ENCODE measurements at regions not wholly inside any gene's neighbourhood (a gene's known extent, or its start where the extent isn't known, plus 50 kb on each side); places are given as distances from the start of the nearest gene placed in this dataset.

DNA sequence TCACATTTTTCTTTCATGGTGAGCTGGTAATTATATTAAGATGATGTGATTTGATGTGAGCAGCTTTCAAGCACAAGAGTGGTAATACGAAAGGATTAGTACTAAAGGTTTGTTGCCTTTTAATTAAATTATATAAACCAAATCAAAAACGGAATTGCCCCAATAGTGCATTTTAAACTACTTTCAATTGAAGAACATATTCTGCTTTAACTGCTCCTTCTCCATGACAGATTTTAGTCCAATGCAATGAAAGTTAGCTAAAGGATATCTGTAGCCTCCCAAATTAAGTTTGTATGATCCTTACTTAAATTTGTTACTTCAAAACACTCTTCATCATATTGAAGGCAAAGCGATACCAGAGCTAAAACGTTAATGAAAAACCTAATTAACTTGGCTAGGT lies 447.1 kb upstream of the AMOT start:
- no peak for TF ChIP-seq SMC3 (conservative IDR thresholded peaks at IDR 0.05; ENCODE audit: poor library complexity)
- TF ChIP-seq RAD21 (conservative IDR thresholded peaks at IDR 0.05): no peak
- no peak for TF ChIP-seq EP300 (conservative IDR thresholded peaks at IDR 0.05; ENCODE audit: poor library complexity, severe bottlenecking)
- TF ChIP-seq MXI1 (conservative IDR thresholded peaks at IDR 0.05; ENCODE audit: poor library complexity, severe bottlenecking): no peak
- H3K27me3 ChIP-seq (ENCODE audit: insufficient read depth, low read depth, low read length): no peaks in the 10 kb centered on the region
- no peak overlapping the region for H3K27ac ChIP-seq (ENCODE audit: low read length)
- no peaks in the 10 kb centered on the region for H3K9me3 ChIP-seq (ENCODE audit: low read length)
- H3K36me3 ChIP-seq (ENCODE audit: insufficient read depth, low read length): no peaks in the 10 kb centered on the region
- no peaks in the 10 kb centered on the region for H4K20me1 ChIP-seq (ENCODE audit: insufficient read depth)
- no peak overlapping the region for H2AFZ ChIP-seq (ENCODE audit: low read depth, low read length)
- no peak overlapping the region for H3K4me2 ChIP-seq (ENCODE audit: low read length)
- no peak overlapping the region for H3K4me3 ChIP-seq (ENCODE audit: low read length)
- no peaks in the 10 kb centered on the region for H3K79me2 ChIP-seq (replicated peaks; ENCODE audit: insufficient read depth, low read length)
- no peaks in the 10 kb centered on the region for H3K9me2 ChIP-seq (ENCODE audit: insufficient read depth, low read length)
- H3F3A ChIP-seq (ENCODE audit: insufficient read depth, low read length, poor library complexity, severe bottlenecking): no peaks in the 10 kb centered on the region
- no peak overlapping the region for H3K9ac ChIP-seq (ENCODE audit: low read length)

DNA sequence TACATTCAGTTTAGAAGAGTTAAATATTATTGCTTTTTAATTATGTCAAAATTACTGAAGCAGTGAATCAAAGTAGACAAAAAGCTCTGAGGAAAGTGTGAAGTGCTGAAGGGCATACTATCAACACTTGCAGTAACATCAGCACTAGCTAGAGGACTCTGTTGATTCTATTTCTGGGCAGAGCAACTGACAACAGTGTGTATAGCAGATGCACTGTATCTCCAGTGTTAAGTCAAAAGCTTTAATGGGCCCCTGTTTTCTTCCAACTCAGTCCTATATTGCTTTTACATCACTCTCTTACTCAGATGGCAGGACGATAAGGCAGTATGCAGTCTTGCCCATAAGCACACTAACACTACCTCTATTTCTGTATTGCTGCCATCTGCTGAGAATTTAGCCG lies 435.2 kb upstream of the AMOT start:
- Histone ChIP-seq H3K4me3 (ENCODE audit: low read length) (no peak overlapping the region), H3K4me2 (ENCODE audit: low read length) (no peak overlapping the region), H4K20me1 (ENCODE audit: insufficient read depth) (no peaks in the 10 kb centered on the region), H3K9ac (ENCODE audit: low read length) (no peak overlapping the region), H3K9me3 (ENCODE audit: low read length) (no peaks in the 10 kb centered on the region), H2AFZ (ENCODE audit: low read depth, low read length) (no peak overlapping the region), H3K36me3 (ENCODE audit: insufficient read depth, low read length) (no peaks in the 10 kb centered on the region), H3F3A (ENCODE audit: insufficient read depth, low read length, poor library complexity, severe bottlenecking) (no peaks in the 10 kb centered on the region), H3K27me3 (ENCODE audit: insufficient read depth, low read depth, low read length) (no peaks in the 10 kb centered on the region), H3K79me2 (replicated peaks; ENCODE audit: insufficient read depth, low read length) (no peaks in the 10 kb centered on the region), H3K9me2 (ENCODE audit: insufficient read depth, low read length) (no peaks in the 10 kb centered on the region), H3K27ac (ENCODE audit: low read length) (no peak overlapping the region)
- TF ChIP-seq SMC3 (conservative IDR thresholded peaks at IDR 0.05; ENCODE audit: poor library complexity) (no peak), POLR2AphosphoS5 (IDR thresholded peaks at IDR 0.05) (no peak), EZH2 (IDR thresholded peaks at IDR 0.05; ENCODE audit: borderline replicate concordance, insufficient read depth, low read length, poor library complexity, severe bottlenecking) (no peak), RAD21 (conservative IDR thresholded peaks at IDR 0.05) (no peak), MXI1 (conservative IDR thresholded peaks at IDR 0.05; ENCODE audit: poor library complexity, severe bottlenecking) (no peak), TAF1 (IDR thresholded peaks at IDR 0.05; ENCODE audit: low read depth) (no peak), EP300 (conservative IDR thresholded peaks at IDR 0.05; ENCODE audit: poor library complexity, severe bottlenecking) (no peak)
- TF ChIP-seq, protein P1, sequence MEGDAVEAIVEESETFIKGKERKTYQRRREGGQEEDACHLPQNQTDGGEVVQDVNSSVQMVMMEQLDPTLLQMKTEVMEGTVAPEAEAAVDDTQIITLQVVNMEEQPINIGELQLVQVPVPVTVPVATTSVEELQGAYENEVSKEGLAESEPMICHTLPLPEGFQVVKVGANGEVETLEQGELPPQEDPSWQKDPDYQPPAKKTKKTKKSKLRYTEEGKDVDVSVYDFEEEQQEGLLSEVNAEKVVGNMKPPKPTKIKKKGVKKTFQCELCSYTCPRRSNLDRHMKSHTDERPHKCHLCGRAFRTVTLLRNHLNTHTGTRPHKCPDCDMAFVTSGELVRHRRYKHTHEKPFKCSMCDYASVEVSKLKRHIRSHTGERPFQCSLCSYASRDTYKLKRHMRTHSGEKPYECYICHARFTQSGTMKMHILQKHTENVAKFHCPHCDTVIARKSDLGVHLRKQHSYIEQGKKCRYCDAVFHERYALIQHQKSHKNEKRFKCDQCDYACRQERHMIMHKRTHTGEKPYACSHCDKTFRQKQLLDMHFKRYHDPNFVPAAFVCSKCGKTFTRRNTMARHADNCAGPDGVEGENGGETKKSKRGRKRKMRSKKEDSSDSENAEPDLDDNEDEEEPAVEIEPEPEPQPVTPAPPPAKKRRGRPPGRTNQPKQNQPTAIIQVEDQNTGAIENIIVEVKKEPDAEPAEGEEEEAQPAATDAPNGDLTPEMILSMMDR (IDR thresholded peaks at IDR 0.05; ENCODE audit: poor library complexity, severe bottlenecking): no peak
- TF ChIP-seq, protein P2, sequence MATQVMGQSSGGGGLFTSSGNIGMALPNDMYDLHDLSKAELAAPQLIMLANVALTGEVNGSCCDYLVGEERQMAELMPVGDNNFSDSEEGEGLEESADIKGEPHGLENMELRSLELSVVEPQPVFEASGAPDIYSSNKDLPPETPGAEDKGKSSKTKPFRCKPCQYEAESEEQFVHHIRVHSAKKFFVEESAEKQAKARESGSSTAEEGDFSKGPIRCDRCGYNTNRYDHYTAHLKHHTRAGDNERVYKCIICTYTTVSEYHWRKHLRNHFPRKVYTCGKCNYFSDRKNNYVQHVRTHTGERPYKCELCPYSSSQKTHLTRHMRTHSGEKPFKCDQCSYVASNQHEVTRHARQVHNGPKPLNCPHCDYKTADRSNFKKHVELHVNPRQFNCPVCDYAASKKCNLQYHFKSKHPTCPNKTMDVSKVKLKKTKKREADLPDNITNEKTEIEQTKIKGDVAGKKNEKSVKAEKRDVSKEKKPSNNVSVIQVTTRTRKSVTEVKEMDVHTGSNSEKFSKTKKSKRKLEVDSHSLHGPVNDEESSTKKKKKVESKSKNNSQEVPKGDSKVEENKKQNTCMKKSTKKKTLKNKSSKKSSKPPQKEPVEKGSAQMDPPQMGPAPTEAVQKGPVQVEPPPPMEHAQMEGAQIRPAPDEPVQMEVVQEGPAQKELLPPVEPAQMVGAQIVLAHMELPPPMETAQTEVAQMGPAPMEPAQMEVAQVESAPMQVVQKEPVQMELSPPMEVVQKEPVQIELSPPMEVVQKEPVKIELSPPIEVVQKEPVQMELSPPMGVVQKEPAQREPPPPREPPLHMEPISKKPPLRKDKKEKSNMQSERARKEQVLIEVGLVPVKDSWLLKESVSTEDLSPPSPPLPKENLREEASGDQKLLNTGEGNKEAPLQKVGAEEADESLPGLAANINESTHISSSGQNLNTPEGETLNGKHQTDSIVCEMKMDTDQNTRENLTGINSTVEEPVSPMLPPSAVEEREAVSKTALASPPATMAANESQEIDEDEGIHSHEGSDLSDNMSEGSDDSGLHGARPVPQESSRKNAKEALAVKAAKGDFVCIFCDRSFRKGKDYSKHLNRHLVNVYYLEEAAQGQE (IDR thresholded peaks at IDR 0.05; ENCODE audit: borderline replicate concordance): no peak

DNA sequence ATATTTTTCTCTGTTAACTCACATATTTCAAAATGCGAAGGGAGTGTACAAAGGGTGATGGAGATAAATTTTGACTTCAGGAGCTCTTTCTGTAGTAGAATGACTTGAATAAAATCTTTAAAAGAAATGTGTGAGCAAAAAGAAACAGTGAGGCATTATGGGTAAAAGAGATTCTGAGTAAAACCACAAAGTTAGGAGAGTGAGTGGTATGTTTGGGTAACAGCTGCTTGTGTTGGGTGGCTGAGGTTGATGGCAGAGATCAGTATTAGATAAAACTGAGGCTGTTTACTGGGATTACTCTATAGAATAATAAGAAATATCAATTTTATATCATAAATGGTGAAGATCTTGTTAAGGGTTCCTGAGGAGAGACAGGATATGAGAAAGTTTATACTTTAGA lies 434.2 kb upstream of the AMOT start:
- TF ChIP-seq, protein P2 (IDR thresholded peaks at IDR 0.05; ENCODE audit: borderline replicate concordance): no peak
- TF ChIP-seq MXI1 (conservative IDR thresholded peaks at IDR 0.05; ENCODE audit: poor library complexity, severe bottlenecking): no peak
- no peaks in the 10 kb centered on the region for H3K36me3 ChIP-seq (ENCODE audit: insufficient read depth, low read length)
- no peaks in the 10 kb centered on the region for H4K20me1 ChIP-seq (ENCODE audit: insufficient read depth)
- H3K9me2 ChIP-seq (ENCODE audit: insufficient read depth, low read length): no peaks in the 10 kb centered on the region
- no peak overlapping the region for H3K27ac ChIP-seq (ENCODE audit: low read length)
- H3K4me2 ChIP-seq (ENCODE audit: low read length): no peak overlapping the region
- no peak overlapping the region for H3K4me3 ChIP-seq (ENCODE audit: low read length)
- H3F3A ChIP-seq (ENCODE audit: insufficient read depth, low read length, poor library complexity, severe bottlenecking): no peaks in the 10 kb centered on the region
- no peaks in the 10 kb centered on the region for H3K79me2 ChIP-seq (replicated peaks; ENCODE audit: insufficient read depth, low read length)
- H3K27me3 ChIP-seq (ENCODE audit: insufficient read depth, low read depth, low read length): no peaks in the 10 kb centered on the region
- H2AFZ ChIP-seq (ENCODE audit: low read depth, low read length): no peak overlapping the region
- no peak overlapping the region for H3K9ac ChIP-seq (ENCODE audit: low read length)
- H3K9me3 ChIP-seq (ENCODE audit: low read length): no peaks in the 10 kb centered on the region
